Right lobe of liver (tissue), 4 donors: ENCODE measurements at regions not wholly inside any gene's neighbourhood (a gene's known extent, or its start where the extent isn't known, plus 50 kb on each side); places are given as distances from the start of the nearest gene placed in this dataset.

ENCODE experiments used
- POLR2A ChIP-seq: fragments of 450-650 bp; IDR thresholded peaks from one replicate; pipeline ENCODE4 v1.6.1; 2017; ENCODE audit warnings: antibody characterized with exemption, mild to moderate bottlenecking
- TF ChIP-seq, protein P1 (sequence below), 4 donors: fragments of 200-600 bp in 3 of 4; fragments of 450-650 bp in 1 of 4; IDR thresholded peaks; one replicate each; pipeline versions ENCODE4 v1.5.1 to v1.8.0; 2016 to 2022; ENCODE audit warnings: antibody characterized with exemption in 4 of 4, mild to moderate bottlenecking in 2 of 4
- donor health status: DM: no; HTN: no; CAD: no.
- donor health status: DM: no; HTN: no; CAD: no.
- donor health status: DM: no; HTN: yes; CAD: no.

DNA sequence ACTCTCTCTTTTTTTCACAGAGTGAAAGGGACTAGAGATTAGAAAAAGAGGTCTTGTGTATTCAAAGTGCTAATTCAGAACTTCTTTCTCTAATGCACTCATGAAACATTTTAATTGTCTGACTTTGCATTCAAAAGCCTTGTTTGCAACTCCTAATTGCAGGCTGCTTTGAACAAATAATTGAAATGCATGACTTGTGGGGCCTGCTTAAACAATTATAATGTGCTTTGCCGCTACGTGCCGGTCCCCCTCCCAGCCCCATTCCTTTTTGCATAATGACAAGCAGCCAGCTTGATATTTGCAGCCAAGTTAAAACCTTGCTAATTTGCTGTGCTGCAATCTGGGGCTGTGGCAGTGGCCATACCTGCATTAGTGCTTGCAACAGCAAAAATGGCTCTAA, 114.5 kb downstream of the FOXB1 start:
- TF ChIP-seq, protein P1, sequence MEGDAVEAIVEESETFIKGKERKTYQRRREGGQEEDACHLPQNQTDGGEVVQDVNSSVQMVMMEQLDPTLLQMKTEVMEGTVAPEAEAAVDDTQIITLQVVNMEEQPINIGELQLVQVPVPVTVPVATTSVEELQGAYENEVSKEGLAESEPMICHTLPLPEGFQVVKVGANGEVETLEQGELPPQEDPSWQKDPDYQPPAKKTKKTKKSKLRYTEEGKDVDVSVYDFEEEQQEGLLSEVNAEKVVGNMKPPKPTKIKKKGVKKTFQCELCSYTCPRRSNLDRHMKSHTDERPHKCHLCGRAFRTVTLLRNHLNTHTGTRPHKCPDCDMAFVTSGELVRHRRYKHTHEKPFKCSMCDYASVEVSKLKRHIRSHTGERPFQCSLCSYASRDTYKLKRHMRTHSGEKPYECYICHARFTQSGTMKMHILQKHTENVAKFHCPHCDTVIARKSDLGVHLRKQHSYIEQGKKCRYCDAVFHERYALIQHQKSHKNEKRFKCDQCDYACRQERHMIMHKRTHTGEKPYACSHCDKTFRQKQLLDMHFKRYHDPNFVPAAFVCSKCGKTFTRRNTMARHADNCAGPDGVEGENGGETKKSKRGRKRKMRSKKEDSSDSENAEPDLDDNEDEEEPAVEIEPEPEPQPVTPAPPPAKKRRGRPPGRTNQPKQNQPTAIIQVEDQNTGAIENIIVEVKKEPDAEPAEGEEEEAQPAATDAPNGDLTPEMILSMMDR (IDR thresholded peaks at IDR 0.05), result no peak
- TF ChIP-seq POLR2A, result no peak
